GM12878 (cell line): ENCODE measurements at regions not wholly inside any gene's neighbourhood (a gene's known extent, or its start where the extent isn't known, plus 50 kb on each side); places are given as distances from the start of the nearest gene placed in this dataset.

ENCODE experiments used
- ATAC-seq: fragments of 200-7000 bp; cut with Tn5 transposase; 3 replicates; pipeline ENCODE4 v1.9.1; 2020; ENCODE audit warnings: mild to moderate bottlenecking, moderate library complexity
- BruUV-seq: library from RNA; stranded (reverse); fragments of 400-500 nt; replicated peaks from 2 replicates; lab custom pipeline; 2021; lab: Mats Ljungman, UMichigan
- CTCF ChIA-PET: fragments of 300-600 bp; sonication (Branson Sonifier 250); formaldehyde crosslinking; extraction: SDS; loops from one replicate; lab custom pipeline; 2021; ENCODE audit warnings: inconsistent platforms; lab: Yijun Ruan, JAX
- POLR2A ChIA-PET: fragments of 350-600 bp; formaldehyde crosslinking; extraction: SDS; loops from one replicate; lab custom pipeline; 2021; ENCODE audit warnings: inconsistent platforms; lab: Charles Lee
- RAD21 ChIA-PET: fragments of 300-600 bp; sonication (Branson Sonifier 250); formaldehyde crosslinking; loops from one replicate; lab custom pipeline; 2023; ENCODE audit warnings: antibody characterized with exemption; ENCODE audit not compliant: unreplicated experiment; lab: Charles Lee
- SMC1A ChIA-PET: fragments of 300-600 bp; sonication (Branson Sonifier 250); formaldehyde crosslinking; loops from one replicate; lab custom pipeline; 2023; ENCODE audit not compliant: unreplicated experiment, uncharacterized antibody; lab: Charles Lee
- DNase-seq: peaks from one replicate; pipeline ENCODE4 v3.0.0-alpha.2; 2011; ENCODE audit warnings: low read depth, low spot score
- FAIRE-seq: peaks from 3 replicates; lab custom pipeline; 2011; peaks lifted over from hg19 to GRCh38; lab: Jason Lieb, UNC
- H2AFZ ChIP-seq: 2 replicates; pipeline ENCODE4 v1.6.0; 2011; ENCODE audit warnings: low read depth, low read length, control low read depth; ENCODE audit not compliant: control insufficient read depth
- H3K27ac ChIP-seq: 2 replicates; pipeline ENCODE4 v1.5.1; 2011; ENCODE audit warnings: control low read depth; ENCODE audit not compliant: control insufficient read depth, insufficient read depth
- H3K27me3 ChIP-seq, 2 experiments: replicated peaks in 1 of 2; 2 replicates each; pipeline versions ENCODE4 v1.6.0 to v1.6.1; 2011; ENCODE audit warnings: low read length in 1 of 2; ENCODE audit not compliant: control insufficient read depth in 2 of 2, insufficient read depth in 2 of 2
- H3K36me3 ChIP-seq, 2 experiments: 2 replicates each; pipeline ENCODE4 v1.5.1; 2011; ENCODE audit warnings: low read length in 1 of 2; ENCODE audit not compliant: control insufficient read depth in 2 of 2, insufficient read depth in 2 of 2
- H3K4me1 ChIP-seq: 2 replicates; pipeline ENCODE4 v1.6.1; 2011; ENCODE audit warnings: mild to moderate bottlenecking, low read length, moderate library complexity, mixed read lengths; ENCODE audit not compliant: control insufficient read depth, insufficient read depth
- H3K4me2 ChIP-seq: 2 replicates; pipeline ENCODE4 v1.6.0; 2011; ENCODE audit warnings: control low read depth; ENCODE audit not compliant: control insufficient read depth, insufficient read depth
- H3K4me3 ChIP-seq: fragments of 200-600 bp; sonication (generic); 2 replicates; pipeline ENCODE4 v1.5.1; 2016
- H3K79me2 ChIP-seq: 2 replicates; pipeline ENCODE4 v1.6.0; 2011; ENCODE audit warnings: low read length; ENCODE audit not compliant: control insufficient read depth, insufficient read depth
- H3K9ac ChIP-seq: 2 replicates; pipeline ENCODE4 v1.8.0; 2011; ENCODE audit warnings: low read length, control low read depth, mixed read lengths; ENCODE audit not compliant: control insufficient read depth, insufficient read depth
- H3K9me3 ChIP-seq: replicated peaks from 3 replicates; pipeline ENCODE4 v1.5.1; 2011; ENCODE audit warnings: mild to moderate bottlenecking, low read length; ENCODE audit not compliant: control insufficient read depth, insufficient read depth
- H4K20me1 ChIP-seq: 2 replicates; pipeline ENCODE4 v1.6.0; 2011; ENCODE audit not compliant: control insufficient read depth, insufficient read depth
- BHLHE40 ChIP-seq, 2 experiments: fragments of 450-650 bp in 1 of 2; IDR thresholded peaks; 2 replicates each; pipeline ENCODE4 v1.6.1; 2011 to 2017; ENCODE audit warnings: low read depth in 2 of 2, borderline replicate concordance in 1 of 2, improper control_type of control experiment in 1 of 2, low read length in 1 of 2, mild to moderate bottlenecking in 1 of 2
- ZBTB4 ChIP-seq: fragments of 450-650 bp; formaldehyde crosslinking; IDR thresholded peaks from 2 replicates; pipeline ENCODE4 v1.4.0; 2022; ENCODE audit warnings: mild to moderate bottlenecking, moderate library complexity
- ZSCAN29 ChIP-seq: fragments of 450-650 bp; IDR thresholded peaks from 2 replicates; pipeline ENCODE4 v1.6.1; 2017; ENCODE audit warnings: mild to moderate bottlenecking, moderate library complexity
- WGBS: methylation state at CpG from one replicate; pipeline ENCODE4 v1.1.6; 2016; ENCODE audit warnings: low lambda C conversion rate; ENCODE audit not compliant: insufficient replicate concordance, insufficient coverage; ENCODE audit errors: missing lambda C conversion rate; 5-methylcytosine and 5-hydroxymethylcytosine counted together
- in situ Hi-C: fragments of 300-500 bp; cut with MboI; formaldehyde crosslinking; loops from 9 replicates; pipeline ENCODE4 v1.14.3; 2018; ENCODE audit warnings: mixed read lengths
- intact Hi-C: fragments of 100-400 bp; cut with micrococcal nuclease; formaldehyde crosslinking; loops from one replicate; pipeline ENCODE4 v1.14.2; 2022; ENCODE audit not compliant: unreplicated experiment

GRCh38 chr15:77808581-77809177, 176.0 kb upstream of the LINGO1 start:
- no peak for ATAC-seq
- H3K9ac ChIP-seq: no peak overlapping the region
- no peaks in the 10 kb centered on the region for H3K79me2 ChIP-seq
- no peak overlapping the region for H3K27ac ChIP-seq
- FAIRE-seq: no peak
- intact Hi-C loops: no loop called here
- 24% methylated on average over 8 of the region's 8 CpGs for WGBS
- ChIA-PET CTCF (interaction anchor here (1.5 kb wide), 1 partner anchor 176 kb away, joined by 3 read pairs; no protein-coding TSS in a partner anchor), SMC1A (no interaction called here)
- H2AFZ ChIP-seq: no peak overlapping the region
- no peaks in the 10 kb centered on the region for H3K9me3 ChIP-seq
- no TSS peak for BruUV-seq
- TF ChIP-seq ZSCAN29 (no peak), BHLHE40 (IDR thresholded peaks at IDR 0.05; ENCODE audit: borderline replicate concordance in 1 of 2, low read depth in 2 of 2, low read length in 1 of 2) (0 out of 4 replicates have a peak, but pooled peaks of 1 of the 2 experiments have one; percentile 25), ZBTB4 (CRISPR knock-in tag) (no peak)
- TF ChIP-seq, all 136 proteins: peak for 1
- Histone ChIP-seq H4K20me1 (no peaks in the 10 kb centered on the region), H3K27me3 (peaks cover 0 to 4% of the 10 kb centered on the region in 2 experiments; a peak in 2 of 4 replicates), H3K4me1 (no peaks in the 10 kb centered on the region), H3K4me2 (no peak overlapping the region), H3K4me3 (no peak overlapping the region), H3K36me3 (no peaks in the 10 kb centered on the region)
- in situ Hi-C loops: loop anchor here (25.0 kb wide), 1 partner anchor 171 kb away; the partner anchor contains the start of gene LINGO1
- ChIA-PET POLR2A (no interaction called here), RAD21 (no interaction called here)
- no peak for DNase-seq
